Astrocyte (in vitro differentiated cells and primary cell): ENCODE measurements at regions not wholly inside any gene's neighbourhood (a gene's known extent, or its start where the extent isn't known, plus 50 kb on each side); places are given as distances from the start of the nearest gene placed in this dataset.

Experiments used
- DNase-seq: peaks from one replicate; pipeline ENCODE4 v3.0.0-alpha.2; 2010; ENCODE audit warnings: low read depth
- FAIRE-seq: peaks from 2 replicates; lab custom pipeline; 2011; peaks lifted over from hg19 to GRCh38; lab: Jason Lieb, UNC
- H2AFZ ChIP-seq: 2 replicates; pipeline ENCODE4 v1.6.0; 2012; ENCODE audit warnings: low read depth, low read length, inconsistent platforms
- H3K27ac ChIP-seq: 2 replicates; pipeline ENCODE4 v1.5.1; 2011; ENCODE audit warnings: low read depth, low read length, inconsistent platforms
- H3K27me3 ChIP-seq: 2 replicates; pipeline ENCODE4 v1.6.0; 2011; ENCODE audit warnings: low read length, inconsistent platforms; ENCODE audit not compliant: insufficient read depth
- H3K36me3 ChIP-seq: 2 replicates; pipeline ENCODE4 v1.5.1; 2011; ENCODE audit warnings: low read length, inconsistent platforms; ENCODE audit not compliant: insufficient read depth
- H3K4me1 ChIP-seq: 2 replicates; pipeline ENCODE4 v1.5.1; 2011; ENCODE audit warnings: low read length, inconsistent platforms; ENCODE audit not compliant: insufficient read depth
- H3K4me2 ChIP-seq: 2 replicates; pipeline ENCODE4 v1.6.0; 2012; ENCODE audit warnings: low read length, inconsistent platforms
- H3K4me3 ChIP-seq: 2 replicates; pipeline ENCODE4 v1.5.1; 2011; ENCODE audit warnings: low read depth, mild to moderate bottlenecking, low read length, inconsistent platforms; ENCODE audit not compliant: insufficient read depth
- H3K79me2 ChIP-seq: 2 replicates; pipeline ENCODE4 v1.6.0; 2012; ENCODE audit warnings: mild to moderate bottlenecking, low read length, inconsistent platforms; ENCODE audit not compliant: insufficient read depth
- H3K9ac ChIP-seq: 2 replicates; pipeline ENCODE4 v1.6.0; 2012; ENCODE audit warnings: mild to moderate bottlenecking, low read length, inconsistent platforms
- H3K9me3 ChIP-seq: 2 replicates; pipeline ENCODE4 v1.5.1; 2012; ENCODE audit warnings: low read depth, mild to moderate bottlenecking, low read length, inconsistent platforms; ENCODE audit not compliant: insufficient read depth
- H4K20me1 ChIP-seq: 2 replicates; pipeline ENCODE4 v1.6.0; 2012; ENCODE audit warnings: low read length, inconsistent platforms; ENCODE audit not compliant: insufficient read depth
- H3K27ac Mint-ChIP-seq: one replicate; pipeline ENCODE4 v1.8.0; 2021; ENCODE audit warnings: mild to moderate bottlenecking, mixed read lengths; ENCODE audit not compliant: unreplicated experiment
- H3K27me3 Mint-ChIP-seq: one replicate; pipeline ENCODE4 v1.8.0; 2021; ENCODE audit warnings: low read depth, mixed read lengths; ENCODE audit not compliant: unreplicated experiment
- H3K36me3 Mint-ChIP-seq: one replicate; pipeline ENCODE4 v1.8.0; 2021; ENCODE audit warnings: low read depth, mixed read lengths; ENCODE audit not compliant: unreplicated experiment
- H3K4me1 Mint-ChIP-seq: one replicate; pipeline ENCODE4 v1.8.0; 2021; ENCODE audit warnings: low read depth, mixed read lengths; ENCODE audit not compliant: unreplicated experiment
- H3K4me3 Mint-ChIP-seq: one replicate; pipeline ENCODE4 v1.8.0; 2021; ENCODE audit warnings: mild to moderate bottlenecking, moderate library complexity, mixed read lengths; ENCODE audit not compliant: unreplicated experiment
- H3K9me3 Mint-ChIP-seq: one replicate; pipeline ENCODE4 v1.8.0; 2021; ENCODE audit warnings: mild to moderate bottlenecking, mixed read lengths; ENCODE audit not compliant: unreplicated experiment
- CTCF ChIP-seq: IDR thresholded peaks from 2 replicates; pipeline ENCODE4 v1.5.1; 2011; ENCODE audit warnings: low read depth, mild to moderate bottlenecking, inconsistent platforms, low read length, moderate library complexity; ENCODE audit not compliant: insufficient read depth
- EZH2 ChIP-seq: IDR thresholded peaks from 2 replicates; pipeline ENCODE4 v1.6.1; 2012; ENCODE audit warnings: mild to moderate bottlenecking, low read length, inconsistent platforms; ENCODE audit not compliant: insufficient read depth

GRCh38 chr6:23927935-23928334 lies 198.1 kb upstream of the NRSN1 start:
- H4K20me1 ChIP-seq = no peaks in the 10 kb centered on the region
- H3K9me3 Mint-ChIP-seq = no peaks in the 10 kb centered on the region

GRCh38 chr6:23929201-23929600 lies 196.8 kb upstream of the NRSN1 start:
- Histone ChIP-seq H3K4me1 (no peaks in the 10 kb centered on the region), H2AFZ (no peak overlapping the region), H3K4me3 (no peak overlapping the region), H3K9me3 (no peaks in the 10 kb centered on the region), H3K27ac (no peak overlapping the region), H3K79me2 (no peaks in the 10 kb centered on the region), H4K20me1 (no peaks in the 10 kb centered on the region), H3K36me3 (no peaks in the 10 kb centered on the region), H3K4me2 (no peak overlapping the region), H3K9ac (no peak overlapping the region), H3K27me3 (no peaks in the 10 kb centered on the region)
- no peaks in the 10 kb centered on the region for H3K36me3 Mint-ChIP-seq
- FAIRE-seq (no peak), DNase-seq (no peak)
- peaks cover 1% of the 10 kb centered on the region for H3K27me3 Mint-ChIP-seq
- no peak overlapping the region for H3K4me3 Mint-ChIP-seq
- no peak overlapping the region for H3K27ac Mint-ChIP-seq
- TF ChIP-seq CTCF = no peak
- no peaks in the 10 kb centered on the region for H3K4me1 Mint-ChIP-seq
- no peaks in the 10 kb centered on the region for H3K9me3 Mint-ChIP-seq

More at GRCh38 chr6:23927935-23928334, 198.1 kb upstream of the NRSN1 start:
- no peak overlapping the region for H3K4me3 ChIP-seq
- H3K4me1 ChIP-seq = no peaks in the 10 kb centered on the region
- Mint-ChIP-seq H3K4me3 (no peak overlapping the region), H3K4me1 (no peaks in the 10 kb centered on the region), H3K27me3 (peaks cover 1% of the 10 kb centered on the region), H3K36me3 (no peaks in the 10 kb centered on the region), H3K27ac (no peak overlapping the region)
- H3K79me2 ChIP-seq = no peaks in the 10 kb centered on the region
- no peak overlapping the region for H3K9ac ChIP-seq
- H3K27ac ChIP-seq = no peak overlapping the region
- H3K4me2 ChIP-seq = no peak overlapping the region
- DNase-seq (no peak), FAIRE-seq (no peak)
- no peaks in the 10 kb centered on the region for H3K36me3 ChIP-seq
- no peaks in the 10 kb centered on the region for H3K9me3 ChIP-seq
- H2AFZ ChIP-seq = no peak overlapping the region
- H3K27me3 ChIP-seq = no peaks in the 10 kb centered on the region
- no peak for TF ChIP-seq EZH2
- no peak for TF ChIP-seq CTCF

- H3K9me3 Mint-ChIP-seq = no peaks in the 10 kb centered on the region
- H3K27me3 Mint-ChIP-seq = no peaks in the 10 kb centered on the region
- Histone ChIP-seq H3K9ac (no peak overlapping the region), H3K27me3 (no peaks in the 10 kb centered on the region), H3K4me1 (no peaks in the 10 kb centered on the region), H4K20me1 (no peaks in the 10 kb centered on the region), H3K36me3 (no peaks in the 10 kb centered on the region), H3K9me3 (no peaks in the 10 kb centered on the region), H2AFZ (no peak overlapping the region), H3K4me3 (no peak overlapping the region), H3K79me2 (no peaks in the 10 kb centered on the region), H3K4me2 (no peak overlapping the region), H3K27ac (no peak overlapping the region)
- H3K27ac Mint-ChIP-seq = no peak overlapping the region
- DNase-seq (peak; percentile 2), FAIRE-seq (no peak)
- TF ChIP-seq CTCF (no peak), EZH2 (no peak)
- H3K36me3 Mint-ChIP-seq = no peaks in the 10 kb centered on the region
- peaks cover 5% of the 10 kb centered on the region for H3K4me1 Mint-ChIP-seq
- H3K4me3 Mint-ChIP-seq = no peak overlapping the region
These were observed 185.5 kb upstream of the NRSN1 start for GRCh38 chr6:23940466-23940865.
